Activated T-helper 2 cell treated with anti-CD3 and anti-CD28 coated beads, Interferon-gamma antibody, Interleukin-2, Interleukin-4, amounts not matched to agents 10 μg/mL and 5 μg/mL and 100 μg/mL, durations not matched to agents 14 hours and 24 hours and 36 hours (primary cell): ENCODE measurements at regions not wholly inside any gene's neighbourhood (a gene's known extent, or its start where the extent isn't known, plus 50 kb on each side); places are given as distances from the start of the nearest gene placed in this dataset.
A peak's percentile ranks its signal among the peaks of the same experiment; 100 is the strongest.

Source experiments
- DNase-seq: peaks from one replicate; pipeline ENCODE4 v3.0.0; 2021; ENCODE audit warnings: low spot score
- H3K27ac Mint-ChIP-seq: one replicate; pipeline ENCODE4 v1.8.0; 2021; ENCODE audit warnings: mixed read lengths
- H3K27me3 Mint-ChIP-seq: one replicate; pipeline ENCODE4 v1.8.0; 2021; ENCODE audit warnings: low read depth, mixed read lengths
- H3K36me3 Mint-ChIP-seq: one replicate; pipeline ENCODE4 v1.8.0; 2021; ENCODE audit warnings: low read depth, mixed read lengths
- H3K4me1 Mint-ChIP-seq: one replicate; pipeline ENCODE4 v1.8.0; 2021; ENCODE audit warnings: low read depth, mixed read lengths
- H3K4me3 Mint-ChIP-seq: one replicate; pipeline ENCODE4 v1.8.0; 2021; ENCODE audit warnings: low read depth, mild to moderate bottlenecking, moderate library complexity, mixed read lengths
- H3K9me3 Mint-ChIP-seq: one replicate; pipeline ENCODE4 v1.8.0; 2021; ENCODE audit warnings: mixed read lengths
- intact Hi-C: fragments of 100-400 bp; cut with micrococcal nuclease; formaldehyde crosslinking; loops from one replicate; pipeline ENCODE4 v1.15.1; 2023

- peaks cover 18% of the 10 kb centered on the region for H3K27me3 Mint-ChIP-seq
- H3K27ac Mint-ChIP-seq = no peak overlapping the region
Measured at GRCh38 chr12:4099276-4099675, 174.3 kb upstream of the CCND2 start.

DNA sequence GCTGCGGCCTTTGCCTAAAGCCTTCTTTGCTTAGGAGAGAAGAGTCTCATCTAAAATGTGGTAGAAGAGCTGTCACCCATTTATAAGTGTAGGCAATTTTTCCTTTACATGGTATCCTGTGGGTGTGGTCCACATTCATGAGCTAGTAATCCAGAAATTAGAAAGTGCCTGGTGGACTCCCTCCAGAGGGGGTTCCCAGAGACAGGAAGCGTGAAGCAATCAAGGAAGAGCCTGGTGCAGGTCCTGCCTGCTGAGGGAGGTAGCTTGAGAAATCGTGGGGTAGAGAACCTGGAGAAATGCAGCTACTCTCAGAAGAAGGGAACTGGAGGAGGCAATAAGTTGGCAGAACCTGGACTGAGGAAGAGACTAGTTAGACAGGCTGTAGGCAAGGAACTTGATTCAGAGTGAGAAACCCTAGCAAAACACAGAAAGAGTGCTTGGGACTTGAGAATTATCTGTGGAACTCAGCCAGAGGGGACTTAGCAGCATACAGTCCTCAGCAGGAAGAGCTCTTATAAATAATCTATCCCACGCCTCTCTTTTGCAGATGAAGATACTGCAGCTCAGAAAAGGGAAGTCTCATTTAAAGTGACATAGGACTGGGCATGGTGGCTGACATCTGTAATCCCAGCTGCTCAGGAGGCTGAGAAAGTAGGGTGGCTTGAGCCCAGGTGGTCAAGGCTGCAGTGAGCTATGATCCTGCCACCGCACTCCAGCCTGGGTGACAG lies 182.4 kb upstream of the CCND2 start:
- Mint-ChIP-seq H3K4me1 (peaks cover 6% of the 10 kb centered on the region), H3K27ac (no peak overlapping the region)
- intact Hi-C loops = no loop called here

More at GRCh38 chr12:4099276-4099675, 174.3 kb upstream of the CCND2 start:
- no peaks in the 10 kb centered on the region for H3K9me3 Mint-ChIP-seq
- peaks cover 6% of the 10 kb centered on the region for H3K4me1 Mint-ChIP-seq
- H3K4me3 Mint-ChIP-seq = no peak overlapping the region
- no peaks in the 10 kb centered on the region for H3K36me3 Mint-ChIP-seq
- DNase-seq = no peak
- intact Hi-C loops = no loop called here

GRCh38 chr12:4089956-4090355 lies 183.6 kb upstream of the CCND2 start:
- Mint-ChIP-seq H3K4me1 (peaks cover 6% of the 10 kb centered on the region), H3K27me3 (peaks cover 11% of the 10 kb centered on the region), H3K4me3 (no peak overlapping the region), H3K27ac (no peak overlapping the region), H3K9me3 (no peaks in the 10 kb centered on the region), H3K36me3 (no peaks in the 10 kb centered on the region)
- intact Hi-C loops = no loop called here
- DNase-seq = no peak

More for the DNA sequence above, 182.4 kb upstream of the CCND2 start:
- Mint-ChIP-seq H3K9me3 (no peaks in the 10 kb centered on the region), H3K36me3 (no peaks in the 10 kb centered on the region), H3K27me3 (peaks cover 12% of the 10 kb centered on the region), H3K4me3 (no peak overlapping the region)
- DNase-seq = no peak

DNA sequence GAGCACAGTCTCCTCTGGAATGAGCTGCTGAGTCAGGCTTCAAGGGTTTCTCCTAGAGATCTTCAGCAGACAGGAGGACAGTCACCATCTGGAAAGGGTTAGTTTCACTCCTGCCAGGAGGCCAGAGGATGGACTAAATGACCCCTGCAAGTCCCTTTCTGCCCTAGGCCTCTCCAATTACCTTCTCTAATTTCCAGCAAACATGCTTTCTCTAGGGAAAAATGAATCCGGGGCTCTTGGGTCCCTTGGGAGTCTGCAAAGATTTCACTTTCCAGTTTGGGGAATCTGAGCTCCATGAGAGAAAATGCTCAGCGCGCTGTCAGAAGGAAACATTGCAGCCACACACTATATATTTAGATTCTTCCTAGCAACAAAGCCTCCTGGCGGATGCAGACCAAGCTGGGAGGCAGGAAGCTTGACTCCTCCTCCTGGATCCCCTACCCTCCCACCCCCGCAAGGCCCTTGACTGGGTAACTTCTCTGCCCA lies 184.4 kb upstream of the CCND2 start:
- peaks cover 6% of the 10 kb centered on the region for H3K4me1 Mint-ChIP-seq
- no peak overlapping the region for H3K4me3 Mint-ChIP-seq
- no peaks in the 10 kb centered on the region for H3K36me3 Mint-ChIP-seq
- H3K9me3 Mint-ChIP-seq = no peaks in the 10 kb centered on the region
- intact Hi-C loops = no loop called here
- H3K27ac Mint-ChIP-seq = no peak overlapping the region
- peaks cover 10% of the 10 kb centered on the region for H3K27me3 Mint-ChIP-seq
- DNase-seq = no peak

GRCh38 chr12:4088451-4088850 lies 185.1 kb upstream of the CCND2 start:
- peaks cover 6% of the 10 kb centered on the region for H3K4me1 Mint-ChIP-seq
- intact Hi-C loops = no loop called here
- no peaks in the 10 kb centered on the region for H3K36me3 Mint-ChIP-seq
- no peak for DNase-seq
- no peak overlapping the region for H3K4me3 Mint-ChIP-seq
- peaks cover 8% of the 10 kb centered on the region for H3K27me3 Mint-ChIP-seq
- no peak overlapping the region for H3K27ac Mint-ChIP-seq
- no peaks in the 10 kb centered on the region for H3K9me3 Mint-ChIP-seq

DNA sequence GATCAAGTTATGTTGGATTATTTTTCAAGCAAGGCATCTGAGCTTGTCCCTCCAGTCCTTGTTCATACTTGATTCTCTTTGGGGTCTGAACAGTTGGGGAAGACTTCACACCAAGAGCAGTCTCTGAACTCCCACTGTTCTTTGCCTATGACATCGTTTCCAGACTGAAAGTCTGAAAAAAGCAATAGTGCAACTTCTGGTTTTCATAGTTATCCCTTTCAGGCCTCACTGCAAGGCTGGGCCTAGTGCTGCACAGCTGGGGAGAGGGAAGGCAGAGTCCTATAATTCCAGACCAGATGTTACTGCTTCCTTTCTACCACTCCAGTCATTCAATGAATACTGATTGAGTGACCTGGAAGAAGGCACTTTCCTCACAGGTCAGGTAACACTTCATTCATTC lies 187.1 kb upstream of the CCND2 start:
- H3K27me3 Mint-ChIP-seq = peaks cover 9% of the 10 kb centered on the region
- H3K9me3 Mint-ChIP-seq = no peaks in the 10 kb centered on the region
- no peaks in the 10 kb centered on the region for H3K36me3 Mint-ChIP-seq
- no peak overlapping the region for H3K27ac Mint-ChIP-seq
- intact Hi-C loops = no loop called here
- H3K4me3 Mint-ChIP-seq = no peak overlapping the region
- no peak for DNase-seq
- H3K4me1 Mint-ChIP-seq = peaks cover 6% of the 10 kb centered on the region

DNA sequence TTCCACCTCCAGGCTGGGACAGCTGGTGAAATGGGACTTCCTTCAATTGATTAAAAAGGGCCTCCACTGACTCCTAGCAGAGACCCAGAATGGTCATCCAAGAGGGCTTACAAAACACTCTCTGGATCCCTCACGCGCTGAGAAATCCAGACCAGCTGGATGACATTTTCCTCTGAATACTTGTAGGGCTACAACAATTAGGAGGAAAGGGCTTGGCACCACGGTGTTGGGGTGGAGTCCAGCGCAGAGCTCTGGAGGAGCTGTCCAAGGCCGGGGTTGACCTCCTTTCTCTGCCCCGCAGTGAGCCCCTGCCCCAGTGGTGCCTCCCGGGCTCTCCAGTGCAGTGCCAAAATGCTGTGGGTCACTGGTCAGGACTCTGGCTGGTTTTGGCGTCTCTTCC lies 189.0 kb upstream of the CCND2 start:
- Mint-ChIP-seq H3K9me3 (no peaks in the 10 kb centered on the region), H3K27me3 (peaks cover 20% of the 10 kb centered on the region), H3K27ac (no peak overlapping the region), H3K4me1 (peaks cover 2% of the 10 kb centered on the region), H3K4me3 (no peak overlapping the region), H3K36me3 (no peaks in the 10 kb centered on the region)
- intact Hi-C loops = no loop called here
- no peak for DNase-seq

DNA sequence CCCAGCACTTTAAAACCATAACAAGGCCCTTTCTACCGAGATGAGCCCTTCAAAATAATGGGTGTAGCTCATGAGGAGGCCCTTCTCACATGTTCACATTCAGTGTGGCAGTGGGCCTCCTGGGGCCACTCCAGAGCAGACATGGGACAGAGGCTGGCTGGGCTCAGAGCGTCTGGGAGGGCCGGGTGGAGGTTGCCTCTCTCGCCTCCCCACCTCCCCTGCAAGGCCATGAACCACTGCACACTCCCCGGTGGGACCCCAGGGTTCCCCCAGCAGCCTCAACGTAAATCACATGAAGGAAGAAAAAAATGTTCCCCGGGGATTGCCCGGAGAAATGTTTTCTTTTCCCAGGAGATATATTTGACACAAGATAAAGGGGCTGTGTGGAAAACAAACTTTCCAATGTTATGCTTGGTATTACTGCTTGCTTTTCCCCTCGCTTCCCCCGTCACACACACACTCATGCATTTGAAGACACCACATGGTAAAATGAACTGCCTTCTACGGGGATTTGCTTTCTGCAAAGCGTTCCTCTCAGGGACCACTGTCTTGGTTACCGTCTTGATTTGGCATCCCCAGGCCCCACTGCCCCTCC lies 190.7 kb upstream of the CCND2 start:
- Mint-ChIP-seq H3K4me1 (peaks cover 2% of the 10 kb centered on the region), H3K27ac (no peak overlapping the region), H3K9me3 (no peaks in the 10 kb centered on the region), H3K27me3 (peaks cover 22% of the 10 kb centered on the region), H3K36me3 (no peaks in the 10 kb centered on the region), H3K4me3 (no peak overlapping the region)
- intact Hi-C loops = no loop called here
- no peak for DNase-seq

GRCh38 chr12:4080213-4080612 lies 193.3 kb upstream of the CCND2 start:
- intact Hi-C loops = no loop called here

DNA sequence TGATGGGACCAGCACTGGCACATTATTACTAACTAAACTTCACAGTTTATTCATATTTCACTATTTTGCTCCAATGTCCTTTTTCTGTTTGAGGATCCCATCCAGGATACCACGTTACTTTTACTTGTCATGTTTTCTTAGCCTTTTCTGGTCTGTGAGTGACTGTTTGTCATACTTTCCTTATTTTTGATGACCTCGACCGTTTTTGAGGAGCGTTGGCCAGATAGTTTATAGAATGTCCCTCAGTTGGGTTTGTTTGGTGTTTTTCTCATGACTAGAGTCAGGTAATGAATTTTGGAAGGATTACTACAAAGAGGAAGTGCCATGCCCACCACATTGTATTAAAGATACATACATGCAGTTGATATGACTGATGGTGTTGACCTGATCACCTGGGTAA lies 199.4 kb upstream of the CCND2 start:
- Mint-ChIP-seq H3K27me3 (peaks cover 13% of the 10 kb centered on the region), H3K27ac (no peak overlapping the region), H3K36me3 (no peaks in the 10 kb centered on the region), H3K9me3 (peaks cover 5% of the 10 kb centered on the region), H3K4me3 (no peak overlapping the region), H3K4me1 (peaks cover 13% of the 10 kb centered on the region)
- DNase-seq = no peak
- intact Hi-C loops = no loop called here

More at GRCh38 chr12:4080213-4080612, 193.3 kb upstream of the CCND2 start:
- Mint-ChIP-seq H3K9me3 (no peaks in the 10 kb centered on the region), H3K27ac (no peak overlapping the region), H3K36me3 (no peaks in the 10 kb centered on the region), H3K4me3 (no peak overlapping the region), H3K27me3 (peaks cover 34% of the 10 kb centered on the region), H3K4me1 (peaks cover 7% of the 10 kb centered on the region)
- no peak for DNase-seq

DNA sequence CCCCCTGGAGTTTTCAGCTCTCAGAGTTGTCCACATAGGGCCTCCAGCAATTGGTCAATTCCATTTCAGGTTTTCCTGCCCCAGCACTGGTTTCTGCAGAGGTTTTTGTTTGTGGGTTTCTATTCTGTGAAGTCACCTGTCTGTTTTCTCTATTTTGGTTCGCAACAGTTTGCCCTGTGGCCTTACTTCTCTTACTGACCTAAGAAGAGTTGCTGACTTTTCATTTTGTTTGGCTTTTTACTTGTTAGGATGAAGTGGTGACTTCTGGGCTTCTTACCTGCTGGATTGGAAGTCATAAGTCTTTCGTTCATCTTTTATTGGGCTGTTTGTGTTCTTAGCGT lies 196.4 kb upstream of the PARP11 start:
- DNase-seq = no peak
- intact Hi-C loops = no loop called here
- H3K4me3 Mint-ChIP-seq = no peak overlapping the region
- no peak overlapping the region for H3K27ac Mint-ChIP-seq
- peaks cover 6% of the 10 kb centered on the region for H3K4me1 Mint-ChIP-seq
- H3K36me3 Mint-ChIP-seq = no peaks in the 10 kb centered on the region
- peaks cover 5% of the 10 kb centered on the region for H3K9me3 Mint-ChIP-seq
- H3K27me3 Mint-ChIP-seq = no peaks in the 10 kb centered on the region

- H3K4me1 Mint-ChIP-seq = peaks cover 6% of the 10 kb centered on the region
- no peak overlapping the region for H3K27ac Mint-ChIP-seq
- no peaks in the 10 kb centered on the region for H3K36me3 Mint-ChIP-seq
- no peak for DNase-seq
- intact Hi-C loops = no loop called here
- no peak overlapping the region for H3K4me3 Mint-ChIP-seq
- no peaks in the 10 kb centered on the region for H3K27me3 Mint-ChIP-seq
- H3K9me3 Mint-ChIP-seq = peaks cover 4% of the 10 kb centered on the region
Measured at GRCh38 chr12:4068981-4069669, 195.9 kb upstream of the PARP11 start.

GRCh38 chr12:4064008-4064407 lies 190.8 kb upstream of the PARP11 start:
- Mint-ChIP-seq H3K27ac (peak overlapping the region; percentile 7), H3K9me3 (no peaks in the 10 kb centered on the region), H3K27me3 (no peaks in the 10 kb centered on the region), H3K4me1 (peaks cover 4% of the 10 kb centered on the region), H3K36me3 (no peaks in the 10 kb centered on the region), H3K4me3 (no peak overlapping the region)
- no peak for DNase-seq
- intact Hi-C loops = no loop called here
